Ishikawa (cell line): ENCODE measurements at regions not wholly inside any gene's neighbourhood (a gene's known extent, or its start where the extent isn't known, plus 50 kb on each side); places are given as distances from the start of the nearest gene placed in this dataset.

Experiments
- CEBPB ChIP-seq: IDR thresholded peaks from 2 replicates; pipeline ENCODE4 v1.6.1; 2012
- CREB1 ChIP-seq: IDR thresholded peaks from 2 replicates; pipeline ENCODE4 v1.6.1; 2012; ENCODE audit warnings: low read depth
- EGR1 ChIP-seq: IDR thresholded peaks from 2 replicates; pipeline ENCODE4 v1.6.1; 2012
- EP300 ChIP-seq: IDR thresholded peaks from 2 replicates; pipeline ENCODE4 v1.6.1; 2012; ENCODE audit warnings: borderline replicate concordance
- FOXM1 ChIP-seq: IDR thresholded peaks from 2 replicates; pipeline ENCODE4 v1.6.1; 2012; ENCODE audit warnings: low read depth, borderline replicate concordance
- NFIC ChIP-seq: IDR thresholded peaks from 2 replicates; pipeline ENCODE4 v1.6.1; 2012
- RAD21 ChIP-seq: IDR thresholded peaks from 2 replicates; pipeline ENCODE4 v1.6.1; 2012; ENCODE audit warnings: low read depth
- TAF1 ChIP-seq: IDR thresholded peaks from 2 replicates; pipeline ENCODE4 v1.6.1; 2012; ENCODE audit warnings: low read depth, mild to moderate bottlenecking
- TCF12 ChIP-seq: IDR thresholded peaks from 2 replicates; pipeline ENCODE4 v1.6.1; 2012; ENCODE audit warnings: low read depth
- TEAD4 ChIP-seq: IDR thresholded peaks from 2 replicates; pipeline ENCODE4 v1.6.1; 2012
- YY1 ChIP-seq: IDR thresholded peaks from 2 replicates; pipeline ENCODE4 v1.6.1; 2012; ENCODE audit warnings: low read depth
- ZBTB7A ChIP-seq: IDR thresholded peaks from 2 replicates; pipeline ENCODE4 v1.6.1; 2012; ENCODE audit warnings: low read depth
- TF ChIP-seq, protein P1 (sequence below): IDR thresholded peaks from 2 replicates; pipeline ENCODE4 v1.6.1; 2012; ENCODE audit warnings: low read depth, mild to moderate bottlenecking
- TF ChIP-seq, protein P2 (sequence below): IDR thresholded peaks from 2 replicates; pipeline ENCODE4 v1.6.1; 2012
- TF ChIP-seq, protein P3 (sequence below): IDR thresholded peaks from 2 replicates; pipeline ENCODE4 v1.6.1; 2012

DNA sequence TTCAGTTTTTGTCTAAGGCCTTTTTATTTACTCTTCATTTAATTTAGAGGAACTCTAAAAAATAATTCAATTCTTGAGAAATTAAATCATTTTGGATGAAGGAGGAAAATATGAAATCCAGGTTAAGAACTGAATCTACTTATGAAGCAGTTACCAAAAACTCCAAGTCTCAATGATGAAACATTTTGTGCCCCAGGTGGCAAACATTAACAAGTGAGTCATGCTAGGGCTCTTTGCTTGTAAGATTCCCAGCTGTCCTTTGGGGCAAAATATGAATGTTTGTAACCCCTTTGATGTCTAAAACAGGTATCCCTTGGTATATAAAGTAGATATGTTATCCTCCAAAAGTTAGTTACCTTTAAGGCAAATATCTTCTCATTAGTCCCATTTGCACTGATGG, 202.4 kb downstream of the NEDD1 start:
- TF ChIP-seq EGR1 (no peak), TAF1 (no peak), FOXM1 (no peak), EP300 (no peak), CREB1 (no peak)
- TF ChIP-seq, protein P1, sequence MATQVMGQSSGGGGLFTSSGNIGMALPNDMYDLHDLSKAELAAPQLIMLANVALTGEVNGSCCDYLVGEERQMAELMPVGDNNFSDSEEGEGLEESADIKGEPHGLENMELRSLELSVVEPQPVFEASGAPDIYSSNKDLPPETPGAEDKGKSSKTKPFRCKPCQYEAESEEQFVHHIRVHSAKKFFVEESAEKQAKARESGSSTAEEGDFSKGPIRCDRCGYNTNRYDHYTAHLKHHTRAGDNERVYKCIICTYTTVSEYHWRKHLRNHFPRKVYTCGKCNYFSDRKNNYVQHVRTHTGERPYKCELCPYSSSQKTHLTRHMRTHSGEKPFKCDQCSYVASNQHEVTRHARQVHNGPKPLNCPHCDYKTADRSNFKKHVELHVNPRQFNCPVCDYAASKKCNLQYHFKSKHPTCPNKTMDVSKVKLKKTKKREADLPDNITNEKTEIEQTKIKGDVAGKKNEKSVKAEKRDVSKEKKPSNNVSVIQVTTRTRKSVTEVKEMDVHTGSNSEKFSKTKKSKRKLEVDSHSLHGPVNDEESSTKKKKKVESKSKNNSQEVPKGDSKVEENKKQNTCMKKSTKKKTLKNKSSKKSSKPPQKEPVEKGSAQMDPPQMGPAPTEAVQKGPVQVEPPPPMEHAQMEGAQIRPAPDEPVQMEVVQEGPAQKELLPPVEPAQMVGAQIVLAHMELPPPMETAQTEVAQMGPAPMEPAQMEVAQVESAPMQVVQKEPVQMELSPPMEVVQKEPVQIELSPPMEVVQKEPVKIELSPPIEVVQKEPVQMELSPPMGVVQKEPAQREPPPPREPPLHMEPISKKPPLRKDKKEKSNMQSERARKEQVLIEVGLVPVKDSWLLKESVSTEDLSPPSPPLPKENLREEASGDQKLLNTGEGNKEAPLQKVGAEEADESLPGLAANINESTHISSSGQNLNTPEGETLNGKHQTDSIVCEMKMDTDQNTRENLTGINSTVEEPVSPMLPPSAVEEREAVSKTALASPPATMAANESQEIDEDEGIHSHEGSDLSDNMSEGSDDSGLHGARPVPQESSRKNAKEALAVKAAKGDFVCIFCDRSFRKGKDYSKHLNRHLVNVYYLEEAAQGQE = no peak

DNA sequence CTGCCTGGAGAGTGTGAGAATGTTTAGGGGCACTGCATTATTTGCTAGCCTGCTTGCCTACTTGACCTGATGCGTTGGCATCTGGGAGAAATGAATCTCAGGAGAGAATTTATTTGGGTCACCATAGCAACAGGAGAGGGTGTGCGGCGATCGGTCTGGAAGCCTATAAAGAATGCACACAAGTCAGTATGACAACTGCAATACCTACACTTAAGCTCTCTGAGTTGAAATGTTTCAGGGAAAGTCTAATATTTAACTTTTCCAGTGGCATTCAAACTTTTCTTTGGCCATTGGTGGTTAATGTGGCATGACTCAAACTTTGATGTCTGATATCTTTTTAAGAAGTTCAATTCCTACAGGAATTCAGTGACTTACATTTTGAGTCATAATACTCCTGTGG, 205.1 kb downstream of the NEDD1 start:
- no peak for TF ChIP-seq YY1
- TF ChIP-seq TAF1 = no peak
- TF ChIP-seq, protein P1 = no peak
- no peak for TF ChIP-seq RAD21
- no peak for TF ChIP-seq EGR1
- TF ChIP-seq CEBPB = no peak
- TF ChIP-seq EP300 = no peak
- TF ChIP-seq, protein P2, sequence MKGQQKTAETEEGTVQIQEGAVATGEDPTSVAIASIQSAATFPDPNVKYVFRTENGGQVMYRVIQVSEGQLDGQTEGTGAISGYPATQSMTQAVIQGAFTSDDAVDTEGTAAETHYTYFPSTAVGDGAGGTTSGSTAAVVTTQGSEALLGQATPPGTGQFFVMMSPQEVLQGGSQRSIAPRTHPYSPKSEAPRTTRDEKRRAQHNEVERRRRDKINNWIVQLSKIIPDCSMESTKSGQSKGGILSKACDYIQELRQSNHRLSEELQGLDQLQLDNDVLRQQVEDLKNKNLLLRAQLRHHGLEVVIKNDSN = no peak
- no peak for TF ChIP-seq TCF12
- no peak for TF ChIP-seq TEAD4
- TF ChIP-seq ZBTB7A = no peak
- TF ChIP-seq, protein P3, sequence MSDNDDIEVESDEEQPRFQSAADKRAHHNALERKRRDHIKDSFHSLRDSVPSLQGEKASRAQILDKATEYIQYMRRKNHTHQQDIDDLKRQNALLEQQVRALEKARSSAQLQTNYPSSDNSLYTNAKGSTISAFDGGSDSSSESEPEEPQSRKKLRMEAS = no peak
- TF ChIP-seq FOXM1 = no peak
- TF ChIP-seq NFIC = no peak
- no peak for TF ChIP-seq CREB1

DNA sequence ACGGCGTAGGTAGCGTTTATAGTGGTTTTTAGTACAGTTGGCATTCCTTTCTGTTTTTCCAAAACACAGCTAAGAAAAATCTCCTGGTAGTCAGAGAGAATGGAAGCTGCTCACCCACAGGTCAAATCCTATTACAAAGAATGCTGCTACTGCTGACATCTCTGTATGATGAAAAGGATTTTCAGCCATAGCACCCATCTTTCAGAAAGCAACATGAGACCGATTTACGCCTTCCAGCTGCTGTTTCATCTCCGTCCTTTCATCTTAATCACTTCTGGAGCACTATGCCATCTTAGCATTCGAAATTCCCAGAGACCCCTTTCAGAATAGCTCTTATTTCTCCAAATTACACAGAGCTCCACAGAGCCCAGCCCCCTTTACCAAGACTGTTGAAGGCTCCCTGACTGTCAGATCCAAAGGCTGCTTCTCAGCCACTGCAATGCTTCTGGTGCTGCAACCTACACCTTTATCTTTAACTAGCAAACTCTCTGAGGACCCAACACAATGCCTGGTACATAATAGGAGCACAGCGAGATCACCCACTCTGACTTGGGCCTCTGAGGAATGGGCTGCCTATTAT, 211.8 kb downstream of the NEDD1 start:
- no peak for TF ChIP-seq RAD21
- no peak for TF ChIP-seq TAF1
- TF ChIP-seq, protein P1 = no peak

DNA sequence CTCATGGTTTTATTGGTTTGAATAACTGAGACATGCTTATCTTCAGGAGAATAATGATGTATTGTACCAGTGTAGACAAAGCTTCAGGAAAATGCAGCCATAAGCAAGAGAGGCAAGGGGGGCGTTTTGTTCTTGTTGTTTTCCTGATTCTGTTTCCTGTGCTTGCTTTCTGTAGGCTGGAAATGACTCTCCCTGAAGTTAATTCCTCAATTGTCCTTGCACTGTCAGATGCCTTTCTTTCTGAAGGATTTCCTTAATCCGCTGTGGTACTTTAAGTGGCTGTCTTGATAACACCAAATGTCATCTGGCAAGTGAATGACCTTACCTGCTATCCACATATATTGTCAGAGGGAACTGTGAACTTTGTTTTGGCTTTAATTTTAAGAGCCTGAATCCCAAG, 220.0 kb downstream of the NEDD1 start:
- TF ChIP-seq CREB1 (no peak), CEBPB (no peak), TCF12 (no peak), EP300 (no peak), FOXM1 (no peak), TEAD4 (no peak), ZBTB7A (no peak), YY1 (no peak), RAD21 (no peak), NFIC (no peak), TAF1 (no peak), EGR1 (no peak)
- TF ChIP-seq, protein P1 = no peak
- TF ChIP-seq, protein P3 = no peak
- TF ChIP-seq, protein P2 = no peak
